T-helper 2 cell treated with Interferon-gamma antibody and Interleukin-4, amounts not matched to agents 5 μg/mL and 100 μg/mL, for 36 hours (primary cell): ENCODE measurements at regions not wholly inside any gene's neighbourhood (a gene's known extent, or its start where the extent isn't known, plus 50 kb on each side); places are given as distances from the start of the nearest gene placed in this dataset.
"Not testable (repeated sequence)": the region's sequence is repeated elsewhere in the genome, so short reads cannot be mapped to it uniquely, and the experiment has no call there.

Source experiments
- DNase-seq: peaks from one replicate; pipeline ENCODE4 v3.0.0; 2021; ENCODE audit warnings: low spot score
- H3K27ac Mint-ChIP-seq: one replicate; pipeline ENCODE4 v1.8.0; 2021; ENCODE audit warnings: mild to moderate bottlenecking, mixed read lengths
- H3K27me3 Mint-ChIP-seq: one replicate; pipeline ENCODE4 v1.8.0; 2021; ENCODE audit warnings: low read depth, mixed read lengths
- H3K36me3 Mint-ChIP-seq: one replicate; pipeline ENCODE4 v1.8.0; 2021; ENCODE audit warnings: low read depth, mixed read lengths
- H3K4me1 Mint-ChIP-seq: one replicate; pipeline ENCODE4 v1.8.0; 2021; ENCODE audit warnings: low read depth, mixed read lengths
- H3K4me3 Mint-ChIP-seq: one replicate; pipeline ENCODE4 v1.8.0; 2022; ENCODE audit warnings: mild to moderate bottlenecking, moderate library complexity, mixed read lengths
- H3K9me3 Mint-ChIP-seq: one replicate; pipeline ENCODE4 v1.8.0; 2021; ENCODE audit warnings: mixed read lengths

DNA sequence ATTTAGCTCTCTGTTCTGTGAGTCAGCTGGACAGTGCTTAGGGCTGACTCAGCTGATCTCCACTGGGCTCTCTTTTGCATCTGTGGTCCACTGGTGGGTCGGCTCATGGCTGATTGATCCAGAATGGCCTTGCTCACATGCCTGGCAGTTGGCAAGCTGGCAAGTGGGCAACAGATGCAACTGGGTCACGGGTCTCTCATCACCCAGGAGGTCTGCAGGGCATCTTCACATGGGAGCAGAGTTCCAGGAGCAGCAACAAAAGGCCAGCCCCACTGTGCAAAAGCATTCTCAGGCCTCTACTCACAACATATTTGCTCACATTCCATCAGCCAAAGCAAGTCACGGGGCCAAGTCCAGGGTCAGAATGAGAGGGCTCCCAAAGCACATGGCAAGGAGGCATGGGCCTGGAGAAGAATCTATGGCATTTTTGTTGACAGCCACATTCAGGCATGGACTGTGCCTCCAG lies 98.8 kb downstream of the OAT start:
- no peaks in the 10 kb centered on the region for H3K27me3 Mint-ChIP-seq
- no peak for DNase-seq
- H3K9me3 Mint-ChIP-seq, result peaks cover 2% of the 10 kb centered on the region
- no peaks in the 10 kb centered on the region for H3K36me3 Mint-ChIP-seq
- H3K27ac Mint-ChIP-seq, result no peak overlapping the region
- H3K4me1 Mint-ChIP-seq, result no peaks in the 10 kb centered on the region
- no peak overlapping the region for H3K4me3 Mint-ChIP-seq

DNA sequence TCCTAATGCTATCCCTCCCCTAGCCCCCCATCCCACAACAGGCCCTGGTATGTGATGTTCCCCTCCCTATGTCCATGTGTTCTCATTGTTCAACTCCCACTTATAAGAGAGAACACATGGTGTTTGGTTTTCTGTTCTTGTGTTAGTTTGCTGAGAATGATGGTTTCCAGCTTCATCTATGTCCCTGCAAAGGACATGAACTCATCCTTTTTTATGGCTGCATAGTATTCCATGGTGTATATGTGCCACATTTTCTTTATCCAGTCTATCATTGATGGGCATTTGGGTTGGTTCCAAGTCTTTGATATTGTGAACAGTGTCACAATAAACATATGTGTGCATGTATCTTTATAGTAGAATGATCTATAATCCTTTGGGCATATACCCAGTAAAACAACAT lies 99.2 kb downstream of the OAT start:
- not testable (repeated sequence) for H3K27ac Mint-ChIP-seq, H3K4me3 Mint-ChIP-seq, H3K36me3 Mint-ChIP-seq, H3K4me1 Mint-ChIP-seq, H3K9me3 Mint-ChIP-seq, DNase-seq, H3K27me3 Mint-ChIP-seq

DNA sequence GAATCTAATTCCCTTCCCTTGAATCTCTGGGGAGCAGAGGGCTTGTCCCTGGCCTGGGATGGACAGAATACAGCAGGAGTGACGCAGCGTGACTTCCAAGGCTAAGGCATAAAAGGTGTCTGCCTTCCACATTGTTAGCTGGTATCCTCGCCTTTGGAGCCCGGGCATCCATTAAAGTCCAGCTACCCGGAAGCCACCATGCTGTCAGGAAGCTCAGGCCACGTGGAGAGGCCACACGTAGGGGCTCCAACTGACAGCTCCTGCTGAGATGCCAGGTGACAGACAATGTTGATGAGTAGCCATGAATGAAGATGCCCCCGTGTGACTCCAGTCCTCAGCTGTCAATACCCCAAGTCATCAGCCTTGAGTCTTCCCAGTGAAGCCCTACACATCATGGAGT lies 99.9 kb downstream of the OAT start:
- no peak for DNase-seq
- H3K9me3 Mint-ChIP-seq, result peaks cover 9% of the 10 kb centered on the region
- H3K27ac Mint-ChIP-seq, result no peak overlapping the region
- H3K4me1 Mint-ChIP-seq, result no peaks in the 10 kb centered on the region
- no peaks in the 10 kb centered on the region for H3K27me3 Mint-ChIP-seq
- H3K36me3 Mint-ChIP-seq, result no peaks in the 10 kb centered on the region
- no peak overlapping the region for H3K4me3 Mint-ChIP-seq

DNA sequence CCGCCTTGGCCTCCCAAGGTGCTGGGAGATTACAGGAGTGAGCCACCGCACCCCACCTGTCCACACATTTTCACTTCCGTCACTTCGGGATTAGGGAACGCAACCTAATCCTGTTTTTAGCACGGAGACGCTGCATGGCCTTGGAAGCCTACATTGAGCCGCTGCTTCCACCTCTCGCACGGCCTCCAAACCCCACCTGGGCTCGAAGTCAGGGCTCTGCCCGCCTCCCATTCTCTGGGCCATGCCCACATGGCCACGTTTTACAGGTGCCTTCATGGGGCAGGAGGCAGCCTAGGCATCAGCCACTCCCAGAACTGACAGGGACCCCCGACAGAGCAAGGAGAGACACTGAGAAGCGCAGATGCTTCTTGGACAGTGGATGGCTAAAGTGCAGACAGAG lies 100.6 kb downstream of the OAT start:
- DNase-seq, result no peak
- H3K27ac Mint-ChIP-seq, result no peak overlapping the region
- no peak overlapping the region for H3K4me3 Mint-ChIP-seq
- H3K27me3 Mint-ChIP-seq, result no peaks in the 10 kb centered on the region
- H3K4me1 Mint-ChIP-seq, result no peaks in the 10 kb centered on the region
- no peaks in the 10 kb centered on the region for H3K36me3 Mint-ChIP-seq
- peaks cover 9% of the 10 kb centered on the region for H3K9me3 Mint-ChIP-seq

DNA sequence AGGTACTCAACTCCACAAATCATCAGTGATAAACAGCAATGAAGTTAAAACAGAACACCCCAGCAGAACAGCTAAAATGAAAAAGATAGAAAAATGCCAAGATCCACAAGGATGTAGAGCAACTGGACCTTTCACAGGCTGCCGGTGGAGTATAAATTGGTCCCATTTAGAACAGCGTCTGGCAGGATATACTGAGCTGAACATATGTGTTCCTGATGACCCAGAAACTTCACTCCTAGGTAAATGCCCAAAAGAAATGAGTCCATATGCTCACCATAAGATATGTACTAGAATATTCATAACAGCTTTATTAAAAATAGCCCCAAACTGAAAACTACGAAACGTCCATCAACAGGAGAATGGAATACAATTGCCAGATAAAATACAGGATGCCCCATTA lies 102.4 kb downstream of the OAT start:
- Mint-ChIP-seq H3K27me3 (no peaks in the 10 kb centered on the region), H3K27ac (no peak overlapping the region), H3K4me1 (no peaks in the 10 kb centered on the region)

DNA sequence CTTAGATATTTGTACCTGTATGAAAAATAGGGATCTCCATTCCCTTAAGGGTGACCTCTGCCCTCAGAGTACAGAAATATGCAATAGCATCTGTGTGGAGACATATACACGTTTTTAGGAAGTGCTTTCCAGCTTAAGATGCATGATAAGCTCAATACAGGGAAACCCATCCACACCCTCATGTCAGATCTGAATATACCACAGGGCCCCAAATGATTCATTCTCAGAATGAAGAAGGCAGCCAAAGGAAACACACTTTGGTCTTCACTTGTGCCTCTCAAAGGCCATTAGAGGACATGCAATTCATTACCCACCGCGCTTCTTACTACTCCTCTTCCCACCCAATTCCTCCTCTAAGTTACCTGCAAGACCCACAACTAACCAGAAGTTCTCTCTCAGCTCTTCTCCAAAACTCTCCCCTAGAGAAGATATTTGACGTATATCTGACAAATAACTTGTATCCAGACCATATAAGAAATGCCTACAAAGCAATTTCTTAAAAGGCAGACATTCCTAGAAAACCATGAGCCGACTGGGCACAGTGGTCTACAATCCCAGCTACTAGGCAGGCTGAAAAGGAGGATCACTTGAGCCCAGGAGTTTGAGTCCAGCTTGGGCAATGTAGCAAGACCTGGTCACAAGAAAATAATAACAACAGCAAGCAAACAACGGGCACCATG lies 103.0 kb downstream of the OAT start:
- H3K36me3 Mint-ChIP-seq, result no peaks in the 10 kb centered on the region
- H3K4me1 Mint-ChIP-seq, result no peaks in the 10 kb centered on the region
- no peak for DNase-seq

More for the DNA sequence above, 102.4 kb downstream of the OAT start:
- Mint-ChIP-seq H3K9me3 (peaks cover 9% of the 10 kb centered on the region), H3K4me3 (no peak overlapping the region), H3K36me3 (no peaks in the 10 kb centered on the region)
- DNase-seq, result no peak

DNA sequence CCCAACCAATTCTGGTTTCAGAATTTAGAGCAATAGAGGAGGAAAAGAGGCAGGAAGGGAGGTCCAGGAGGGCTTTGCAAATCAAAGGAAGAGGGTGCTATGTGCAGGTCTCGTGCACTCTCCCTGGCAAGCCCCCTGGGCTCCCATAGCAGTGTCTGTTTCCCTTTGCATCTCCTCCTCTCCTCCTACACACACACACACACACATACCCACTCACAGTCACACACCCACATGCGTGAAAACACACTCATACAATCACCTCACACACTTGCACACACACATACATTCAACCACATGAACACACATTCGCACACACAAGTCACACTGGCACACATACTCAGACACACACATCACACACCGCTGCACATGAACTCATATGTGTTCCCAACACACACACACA lies 105.3 kb downstream of the OAT start:
- Mint-ChIP-seq H3K27ac (no peak overlapping the region), H3K4me3 (no peak overlapping the region), H3K27me3 (peaks cover 3% of the 10 kb centered on the region), H3K9me3 (peaks cover 9% of the 10 kb centered on the region), H3K4me1 (no peaks in the 10 kb centered on the region), H3K36me3 (no peaks in the 10 kb centered on the region)
- no peak for DNase-seq

More for the DNA sequence above, 103.0 kb downstream of the OAT start:
- peaks cover 9% of the 10 kb centered on the region for H3K9me3 Mint-ChIP-seq
- H3K27me3 Mint-ChIP-seq, result no peaks in the 10 kb centered on the region
- no peak overlapping the region for H3K4me3 Mint-ChIP-seq
- no peak overlapping the region for H3K27ac Mint-ChIP-seq

DNA sequence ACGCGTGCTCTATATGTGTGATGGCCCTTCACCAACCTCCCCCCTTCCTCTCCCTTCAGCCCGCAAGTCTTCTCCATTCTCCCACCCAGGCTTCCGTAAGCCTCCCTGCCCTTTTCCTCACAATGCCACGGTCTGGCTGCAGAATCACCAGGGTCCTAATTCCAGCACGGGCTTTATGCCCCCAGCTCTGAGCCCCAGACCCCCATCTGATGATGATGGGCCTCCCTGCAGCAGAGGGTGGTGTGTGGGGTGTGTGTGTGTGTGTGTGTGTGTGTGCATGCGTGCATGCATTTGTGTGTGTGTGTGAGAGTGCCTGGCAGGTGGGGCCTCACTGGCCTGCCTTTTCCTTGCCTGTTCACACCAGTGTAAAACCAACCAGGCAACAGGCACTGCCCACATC lies 109.9 kb downstream of the OAT start:
- Mint-ChIP-seq H3K4me1 (no peaks in the 10 kb centered on the region), H3K27ac (no peak overlapping the region), H3K36me3 (no peaks in the 10 kb centered on the region), H3K9me3 (no peaks in the 10 kb centered on the region), H3K27me3 (peaks cover 3% of the 10 kb centered on the region), H3K4me3 (no peak overlapping the region)
- DNase-seq, result no peak

DNA sequence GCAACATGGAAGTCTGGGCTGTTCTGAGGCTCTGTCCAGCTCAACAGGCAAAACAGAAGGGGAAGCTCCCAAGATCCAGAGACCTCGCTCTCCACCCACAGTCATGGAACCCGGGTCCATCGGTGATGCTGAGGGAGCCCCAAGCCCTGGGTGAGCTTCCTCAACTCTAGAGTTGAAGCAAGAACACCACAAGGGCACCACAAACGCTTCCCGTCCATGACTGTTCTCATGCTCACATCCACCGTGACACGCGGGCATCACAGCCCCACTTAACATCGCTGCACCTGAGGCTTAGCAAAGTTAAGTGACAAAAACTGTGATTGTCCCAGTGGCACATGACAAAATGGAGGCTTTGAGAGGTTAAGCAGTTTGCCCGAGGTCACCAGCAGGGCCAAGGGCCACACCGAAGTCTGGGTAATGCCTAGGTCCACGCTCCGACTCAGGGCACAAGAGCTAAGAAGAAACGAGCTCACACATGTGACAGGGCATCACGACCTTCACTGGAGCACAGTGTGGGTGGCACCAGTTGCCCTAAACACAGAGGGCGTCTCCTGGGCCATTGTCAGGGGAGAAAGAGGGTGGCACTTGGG lies 110.6 kb downstream of the OAT start:
- DNase-seq, result no peak
- H3K4me3 Mint-ChIP-seq, result no peak overlapping the region
- peaks cover 3% of the 10 kb centered on the region for H3K27me3 Mint-ChIP-seq
- H3K36me3 Mint-ChIP-seq, result no peaks in the 10 kb centered on the region
- no peaks in the 10 kb centered on the region for H3K4me1 Mint-ChIP-seq
- H3K9me3 Mint-ChIP-seq, result no peaks in the 10 kb centered on the region
- no peak overlapping the region for H3K27ac Mint-ChIP-seq

DNA sequence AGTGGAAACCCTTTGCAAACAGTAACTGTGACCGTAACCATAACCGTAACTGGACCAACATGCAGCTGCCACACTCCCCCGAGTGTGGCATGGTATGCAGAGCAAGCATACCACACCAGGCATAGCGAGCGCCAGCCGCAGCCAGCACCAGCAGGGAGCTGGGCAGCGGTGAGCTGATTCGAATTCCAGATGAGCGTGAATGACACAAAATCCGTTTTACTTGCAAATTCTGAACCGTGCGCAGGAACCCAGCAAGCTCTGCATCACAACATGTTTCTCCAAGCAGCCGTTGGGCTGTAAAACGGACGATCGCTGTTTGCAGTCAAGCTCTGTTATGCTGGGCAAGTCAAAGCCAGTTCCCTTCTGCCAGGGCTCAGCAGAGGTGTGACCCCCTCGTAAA lies 111.1 kb downstream of the OAT start:
- Mint-ChIP-seq H3K27ac (no peak overlapping the region), H3K4me1 (no peaks in the 10 kb centered on the region), H3K4me3 (no peak overlapping the region), H3K27me3 (peaks cover 3% of the 10 kb centered on the region), H3K36me3 (no peaks in the 10 kb centered on the region), H3K9me3 (no peaks in the 10 kb centered on the region)
- DNase-seq, result no peak

DNA sequence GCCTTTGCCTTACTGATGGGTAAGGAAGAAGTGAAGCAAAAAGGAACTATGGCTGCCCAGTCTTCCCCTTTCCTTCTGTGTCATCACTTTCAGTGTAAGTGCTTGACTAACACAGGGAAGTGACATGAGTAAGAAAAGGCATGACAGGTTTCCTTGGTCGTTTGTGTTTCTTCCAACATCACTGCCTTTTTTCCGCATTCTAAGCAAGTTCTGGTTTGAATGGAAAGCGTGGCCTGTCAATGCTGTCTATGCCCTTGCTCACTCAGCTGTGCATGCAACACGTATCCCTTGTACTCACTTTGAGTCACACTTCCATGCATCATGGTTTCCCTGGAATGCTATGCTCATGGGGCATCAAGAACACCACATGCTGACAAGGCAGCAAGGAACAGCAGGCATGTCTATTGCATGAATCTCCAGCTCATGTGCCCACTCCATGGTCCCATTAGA lies 111.8 kb downstream of the OAT start:
- Mint-ChIP-seq H3K27me3 (peaks cover 3% of the 10 kb centered on the region), H3K9me3 (no peaks in the 10 kb centered on the region), H3K4me1 (no peaks in the 10 kb centered on the region), H3K4me3 (no peak overlapping the region), H3K36me3 (no peaks in the 10 kb centered on the region), H3K27ac (no peak overlapping the region)
- DNase-seq, result no peak

DNA sequence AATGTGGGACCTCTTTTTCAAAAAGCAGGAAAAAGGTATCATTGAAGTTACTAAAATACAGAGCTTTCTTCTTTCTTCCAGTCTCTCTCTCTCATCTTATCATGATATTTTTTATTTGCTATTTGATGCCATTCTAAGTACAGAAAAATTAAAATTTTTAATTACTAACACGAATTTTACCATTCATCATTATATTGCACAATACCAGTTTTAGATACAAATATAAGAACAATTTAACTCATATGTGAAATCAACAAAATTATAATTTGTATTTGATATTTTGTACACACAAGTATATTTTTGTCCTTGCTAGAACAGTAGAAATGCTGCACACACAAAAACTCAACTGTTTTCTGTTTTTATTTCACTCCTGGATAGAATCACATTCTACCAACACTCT lies 112.2 kb downstream of the OAT start:
- peaks cover 3% of the 10 kb centered on the region for H3K27me3 Mint-ChIP-seq
- H3K36me3 Mint-ChIP-seq, result no peaks in the 10 kb centered on the region
- DNase-seq, result no peak
- H3K4me3 Mint-ChIP-seq, result no peak overlapping the region
- no peaks in the 10 kb centered on the region for H3K9me3 Mint-ChIP-seq
- H3K27ac Mint-ChIP-seq, result no peak overlapping the region
- no peaks in the 10 kb centered on the region for H3K4me1 Mint-ChIP-seq

DNA sequence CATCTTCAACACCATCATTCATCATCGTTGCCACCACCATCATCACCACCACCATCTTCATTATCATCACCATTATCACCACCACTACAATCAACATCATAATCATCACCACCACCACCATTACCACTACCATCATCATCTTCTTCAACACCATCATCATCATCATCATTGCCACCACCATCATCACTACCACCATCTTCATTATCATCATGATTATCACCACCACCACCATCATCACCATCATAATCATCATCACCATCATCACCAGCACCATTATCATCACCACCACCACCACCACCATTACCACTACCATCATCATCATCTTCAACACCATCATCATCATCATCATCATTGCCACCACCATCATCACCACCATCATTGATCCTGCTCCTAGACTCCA lies 112.7 kb downstream of the OAT start:
- Mint-ChIP-seq H3K4me3 (no peak overlapping the region), H3K4me1 (no peaks in the 10 kb centered on the region), H3K27ac (no peak overlapping the region), H3K36me3 (no peaks in the 10 kb centered on the region), H3K9me3 (peaks cover under 1% of the 10 kb centered on the region), H3K27me3 (peaks cover 3% of the 10 kb centered on the region)
- DNase-seq, result no peak

DNA sequence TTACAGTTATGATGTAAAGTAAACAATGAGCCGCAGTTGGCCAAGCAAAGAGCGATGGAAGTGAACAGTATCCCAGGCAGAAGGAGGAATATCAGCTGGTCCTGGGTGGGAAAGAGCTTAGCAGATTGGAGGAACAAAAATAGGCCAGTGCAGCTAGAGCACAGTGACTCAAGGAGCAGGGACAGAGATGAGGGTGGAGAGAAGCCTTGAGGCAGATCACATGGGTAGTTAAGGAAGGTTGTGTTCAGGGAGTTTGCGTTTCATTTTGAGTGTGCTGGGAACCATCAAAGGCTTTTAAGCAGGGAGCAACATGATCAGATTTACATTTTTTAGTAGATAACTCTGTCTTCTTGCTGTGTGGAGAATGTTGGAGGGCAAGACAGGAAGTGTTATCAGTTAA lies 113.6 kb downstream of the OAT start:
- peaks cover 5% of the 10 kb centered on the region for H3K9me3 Mint-ChIP-seq
- no peaks in the 10 kb centered on the region for H3K4me1 Mint-ChIP-seq
- H3K36me3 Mint-ChIP-seq, result no peaks in the 10 kb centered on the region
- no peak for DNase-seq
- no peaks in the 10 kb centered on the region for H3K27me3 Mint-ChIP-seq
- H3K4me3 Mint-ChIP-seq, result no peak overlapping the region
- no peak overlapping the region for H3K27ac Mint-ChIP-seq
